ENCODE measurements at regions not wholly inside any gene's neighbourhood (a gene's known extent, or its start where the extent isn't known, plus 50 kb on each side); places are given as distances from the start of the nearest gene placed in this dataset.

DNA sequence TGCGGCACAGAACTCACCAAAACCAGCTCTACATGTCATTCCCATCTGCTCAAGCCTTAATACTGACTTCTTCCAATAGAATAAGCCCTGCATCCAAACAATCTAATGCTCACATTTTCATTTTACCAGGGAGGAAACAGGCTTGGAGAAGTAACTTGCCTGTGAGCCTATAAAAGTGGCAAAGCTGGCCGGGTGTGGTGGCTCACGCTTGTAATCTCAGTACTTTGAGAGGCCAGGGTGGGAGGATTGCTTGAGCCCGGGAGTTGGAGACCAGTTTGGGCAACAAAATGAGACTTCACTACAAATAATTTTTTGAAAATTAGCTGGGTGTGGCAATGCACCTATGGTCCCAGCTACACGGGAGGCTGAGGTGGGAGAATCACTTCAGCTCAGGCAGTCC, 133.7 kb downstream of the LY86 start:
- Histone ChIP-seq H3K27ac (ENCODE audit: low read depth) (no peak overlapping the region), H3K27me3 (ENCODE audit: insufficient read depth) (no peaks in the 10 kb centered on the region; the same call in 1 of the 2 replicates), H2AFZ (no peak overlapping the region), H3K9me2 (ENCODE audit: insufficient read depth) (no peaks in the 10 kb centered on the region; the same call in 1 of the 2 replicates), H3K4me1 (ENCODE audit: insufficient read depth) (peaks cover 25% of the 10 kb centered on the region), H3K4me3 (no peak overlapping the region), H3K79me2 (replicated peaks; ENCODE audit: insufficient read depth) (no peaks in the 10 kb centered on the region), H3K36me3 (ENCODE audit: insufficient read depth) (no peaks in the 10 kb centered on the region), H4K20me1 (replicated peaks; ENCODE audit: insufficient read depth) (no peaks in the 10 kb centered on the region), H3F3A (replicated peaks; ENCODE audit: low read depth) (peaks cover 6% of the 10 kb centered on the region; the same call in 1 of the 2 replicates), H3K4me2 (no peak overlapping the region)
- H3K27me3 Mint-ChIP-seq (ENCODE audit: insufficient read depth, low read depth, poor library complexity) = peaks cover 12% of the 10 kb centered on the region
- no peak overlapping the region; the same call in 1 of the 2 replicates for H3K27ac Mint-ChIP-seq
- H3K36me3 Mint-ChIP-seq (ENCODE audit: low read depth) = no peaks in the 10 kb centered on the region; the same call in 2 of the 3 replicates
- no peaks in the 10 kb centered on the region for H3K9me3 Mint-ChIP-seq
- no peak for DNase-seq (ENCODE audit: low spot score)
- peaks cover 34% of the 10 kb centered on the region for H3K4me1 Mint-ChIP-seq
- no peak overlapping the region for H3K4me3 Mint-ChIP-seq
- ATAC-seq = no peak
- TF ChIP-seq, protein P1, sequence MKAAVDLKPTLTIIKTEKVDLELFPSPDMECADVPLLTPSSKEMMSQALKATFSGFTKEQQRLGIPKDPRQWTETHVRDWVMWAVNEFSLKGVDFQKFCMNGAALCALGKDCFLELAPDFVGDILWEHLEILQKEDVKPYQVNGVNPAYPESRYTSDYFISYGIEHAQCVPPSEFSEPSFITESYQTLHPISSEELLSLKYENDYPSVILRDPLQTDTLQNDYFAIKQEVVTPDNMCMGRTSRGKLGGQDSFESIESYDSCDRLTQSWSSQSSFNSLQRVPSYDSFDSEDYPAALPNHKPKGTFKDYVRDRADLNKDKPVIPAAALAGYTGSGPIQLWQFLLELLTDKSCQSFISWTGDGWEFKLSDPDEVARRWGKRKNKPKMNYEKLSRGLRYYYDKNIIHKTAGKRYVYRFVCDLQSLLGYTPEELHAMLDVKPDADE (IDR thresholded peaks at IDR 0.05) = no peak
- TF ChIP-seq, protein P2, sequence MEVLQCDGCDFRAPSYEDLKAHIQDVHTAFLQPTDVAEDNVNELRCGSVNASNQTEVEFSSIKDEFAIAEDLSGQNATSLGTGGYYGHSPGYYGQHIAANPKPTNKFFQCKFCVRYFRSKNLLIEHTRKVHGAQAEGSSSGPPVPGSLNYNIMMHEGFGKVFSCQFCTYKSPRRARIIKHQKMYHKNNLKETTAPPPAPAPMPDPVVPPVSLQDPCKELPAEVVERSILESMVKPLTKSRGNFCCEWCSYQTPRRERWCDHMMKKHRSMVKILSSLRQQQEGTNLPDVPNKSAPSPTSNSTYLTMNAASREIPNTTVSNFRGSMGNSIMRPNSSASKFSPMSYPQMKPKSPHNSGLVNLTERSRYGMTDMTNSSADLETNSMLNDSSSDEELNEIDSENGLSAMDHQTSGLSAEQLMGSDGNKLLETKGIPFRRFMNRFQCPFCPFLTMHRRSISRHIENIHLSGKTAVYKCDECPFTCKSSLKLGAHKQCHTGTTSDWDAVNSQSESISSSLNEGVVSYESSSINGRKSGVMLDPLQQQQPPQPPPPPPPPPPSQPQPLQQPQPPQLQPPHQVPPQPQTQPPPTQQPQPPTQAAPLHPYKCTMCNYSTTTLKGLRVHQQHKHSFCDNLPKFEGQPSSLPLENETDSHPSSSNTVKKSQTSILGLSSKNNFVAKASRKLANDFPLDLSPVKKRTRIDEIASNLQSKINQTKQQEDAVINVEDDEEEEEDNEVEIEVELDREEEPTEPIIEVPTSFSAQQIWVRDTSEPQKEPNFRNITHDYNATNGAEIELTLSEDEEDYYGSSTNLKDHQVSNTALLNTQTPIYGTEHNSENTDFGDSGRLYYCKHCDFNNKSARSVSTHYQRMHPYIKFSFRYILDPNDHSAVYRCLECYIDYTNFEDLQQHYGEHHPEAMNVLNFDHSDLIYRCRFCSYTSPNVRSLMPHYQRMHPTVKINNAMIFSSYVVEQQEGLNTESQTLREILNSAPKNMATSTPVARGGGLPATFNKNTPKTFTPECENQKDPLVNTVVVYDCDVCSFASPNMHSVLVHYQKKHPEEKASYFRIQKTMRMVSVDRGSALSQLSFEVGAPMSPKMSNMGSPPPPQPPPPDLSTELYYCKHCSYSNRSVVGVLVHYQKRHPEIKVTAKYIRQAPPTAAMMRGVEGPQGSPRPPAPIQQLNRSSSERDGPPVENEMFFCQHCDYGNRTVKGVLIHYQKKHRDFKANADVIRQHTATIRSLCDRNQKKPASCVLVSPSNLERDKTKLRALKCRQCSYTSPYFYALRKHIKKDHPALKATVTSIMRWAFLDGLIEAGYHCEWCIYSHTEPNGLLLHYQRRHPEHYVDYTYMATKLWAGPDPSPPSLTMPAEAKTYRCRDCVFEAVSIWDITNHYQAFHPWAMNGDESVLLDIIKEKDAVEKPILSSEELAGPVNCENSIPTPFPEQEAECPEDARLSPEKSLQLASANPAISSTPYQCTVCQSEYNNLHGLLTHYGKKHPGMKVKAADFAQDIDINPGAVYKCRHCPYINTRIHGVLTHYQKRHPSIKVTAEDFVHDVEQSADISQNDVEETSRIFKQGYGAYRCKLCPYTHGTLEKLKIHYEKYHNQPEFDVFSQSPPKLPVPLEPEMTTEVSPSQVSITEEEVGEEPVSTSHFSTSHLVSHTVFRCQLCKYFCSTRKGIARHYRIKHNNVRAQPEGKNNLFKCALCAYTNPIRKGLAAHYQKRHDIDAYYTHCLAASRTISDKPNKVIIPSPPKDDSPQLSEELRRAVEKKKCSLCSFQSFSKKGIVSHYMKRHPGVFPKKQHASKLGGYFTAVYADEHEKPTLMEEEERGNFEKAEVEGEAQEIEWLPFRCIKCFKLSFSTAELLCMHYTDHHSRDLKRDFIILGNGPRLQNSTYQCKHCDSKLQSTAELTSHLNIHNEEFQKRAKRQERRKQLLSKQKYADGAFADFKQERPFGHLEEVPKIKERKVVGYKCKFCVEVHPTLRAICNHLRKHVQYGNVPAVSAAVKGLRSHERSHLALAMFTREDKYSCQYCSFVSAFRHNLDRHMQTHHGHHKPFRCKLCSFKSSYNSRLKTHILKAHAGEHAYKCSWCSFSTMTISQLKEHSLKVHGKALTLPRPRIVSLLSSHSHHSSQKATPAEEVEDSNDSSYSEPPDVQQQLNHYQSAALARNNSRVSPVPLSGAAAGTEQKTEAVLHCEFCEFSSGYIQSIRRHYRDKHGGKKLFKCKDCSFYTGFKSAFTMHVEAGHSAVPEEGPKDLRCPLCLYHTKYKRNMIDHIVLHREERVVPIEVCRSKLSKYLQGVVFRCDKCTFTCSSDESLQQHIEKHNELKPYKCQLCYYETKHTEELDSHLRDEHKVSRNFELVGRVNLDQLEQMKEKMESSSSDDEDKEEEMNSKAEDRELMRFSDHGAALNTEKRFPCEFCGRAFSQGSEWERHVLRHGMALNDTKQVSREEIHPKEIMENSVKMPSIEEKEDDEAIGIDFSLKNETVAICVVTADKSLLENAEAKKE (CRISPR knock-in tag; IDR thresholded peaks at IDR 0.05) = no peak
- TF ChIP-seq POLR2AphosphoS5 (IDR thresholded peaks at IDR 0.05; ENCODE audit: low read depth) = no peak
- TF ChIP-seq STAT1 (IDR thresholded peaks at IDR 0.05; ENCODE audit: unreplicated experiment) = no peak
- TF ChIP-seq, protein P3, sequence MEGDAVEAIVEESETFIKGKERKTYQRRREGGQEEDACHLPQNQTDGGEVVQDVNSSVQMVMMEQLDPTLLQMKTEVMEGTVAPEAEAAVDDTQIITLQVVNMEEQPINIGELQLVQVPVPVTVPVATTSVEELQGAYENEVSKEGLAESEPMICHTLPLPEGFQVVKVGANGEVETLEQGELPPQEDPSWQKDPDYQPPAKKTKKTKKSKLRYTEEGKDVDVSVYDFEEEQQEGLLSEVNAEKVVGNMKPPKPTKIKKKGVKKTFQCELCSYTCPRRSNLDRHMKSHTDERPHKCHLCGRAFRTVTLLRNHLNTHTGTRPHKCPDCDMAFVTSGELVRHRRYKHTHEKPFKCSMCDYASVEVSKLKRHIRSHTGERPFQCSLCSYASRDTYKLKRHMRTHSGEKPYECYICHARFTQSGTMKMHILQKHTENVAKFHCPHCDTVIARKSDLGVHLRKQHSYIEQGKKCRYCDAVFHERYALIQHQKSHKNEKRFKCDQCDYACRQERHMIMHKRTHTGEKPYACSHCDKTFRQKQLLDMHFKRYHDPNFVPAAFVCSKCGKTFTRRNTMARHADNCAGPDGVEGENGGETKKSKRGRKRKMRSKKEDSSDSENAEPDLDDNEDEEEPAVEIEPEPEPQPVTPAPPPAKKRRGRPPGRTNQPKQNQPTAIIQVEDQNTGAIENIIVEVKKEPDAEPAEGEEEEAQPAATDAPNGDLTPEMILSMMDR (conservative IDR thresholded peaks at IDR 0.05; ENCODE audit: low read depth in 2 of 2) = no peak
- TF ChIP-seq EZH2 (IDR thresholded peaks at IDR 0.05; ENCODE audit: low read depth, unreplicated experiment) = no peak
- TF ChIP-seq, protein P4, sequence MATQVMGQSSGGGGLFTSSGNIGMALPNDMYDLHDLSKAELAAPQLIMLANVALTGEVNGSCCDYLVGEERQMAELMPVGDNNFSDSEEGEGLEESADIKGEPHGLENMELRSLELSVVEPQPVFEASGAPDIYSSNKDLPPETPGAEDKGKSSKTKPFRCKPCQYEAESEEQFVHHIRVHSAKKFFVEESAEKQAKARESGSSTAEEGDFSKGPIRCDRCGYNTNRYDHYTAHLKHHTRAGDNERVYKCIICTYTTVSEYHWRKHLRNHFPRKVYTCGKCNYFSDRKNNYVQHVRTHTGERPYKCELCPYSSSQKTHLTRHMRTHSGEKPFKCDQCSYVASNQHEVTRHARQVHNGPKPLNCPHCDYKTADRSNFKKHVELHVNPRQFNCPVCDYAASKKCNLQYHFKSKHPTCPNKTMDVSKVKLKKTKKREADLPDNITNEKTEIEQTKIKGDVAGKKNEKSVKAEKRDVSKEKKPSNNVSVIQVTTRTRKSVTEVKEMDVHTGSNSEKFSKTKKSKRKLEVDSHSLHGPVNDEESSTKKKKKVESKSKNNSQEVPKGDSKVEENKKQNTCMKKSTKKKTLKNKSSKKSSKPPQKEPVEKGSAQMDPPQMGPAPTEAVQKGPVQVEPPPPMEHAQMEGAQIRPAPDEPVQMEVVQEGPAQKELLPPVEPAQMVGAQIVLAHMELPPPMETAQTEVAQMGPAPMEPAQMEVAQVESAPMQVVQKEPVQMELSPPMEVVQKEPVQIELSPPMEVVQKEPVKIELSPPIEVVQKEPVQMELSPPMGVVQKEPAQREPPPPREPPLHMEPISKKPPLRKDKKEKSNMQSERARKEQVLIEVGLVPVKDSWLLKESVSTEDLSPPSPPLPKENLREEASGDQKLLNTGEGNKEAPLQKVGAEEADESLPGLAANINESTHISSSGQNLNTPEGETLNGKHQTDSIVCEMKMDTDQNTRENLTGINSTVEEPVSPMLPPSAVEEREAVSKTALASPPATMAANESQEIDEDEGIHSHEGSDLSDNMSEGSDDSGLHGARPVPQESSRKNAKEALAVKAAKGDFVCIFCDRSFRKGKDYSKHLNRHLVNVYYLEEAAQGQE (IDR thresholded peaks at IDR 0.05; ENCODE audit: unreplicated experiment) = no peak
